HCT116 (cell line): ENCODE measurements at regions not wholly inside any gene's neighbourhood (a gene's known extent, or its start where the extent isn't known, plus 50 kb on each side); places are given as distances from the start of the nearest gene placed in this dataset.

Experiments used
- ATAC-seq: fragments of 200-7000 bp; cut with Tn5 transposase; 2 replicates; pipeline ENCODE4 v1.9.1; 2020; ENCODE audit warnings: mild to moderate bottlenecking, moderate library complexity
- BruUV-seq: library from RNA; stranded (reverse); fragments of 400-500 nt; replicated peaks from 2 replicates; lab custom pipeline; 2021; lab: Mats Ljungman, UMichigan
- CTCF ChIA-PET: fragments of 300-600 bp; sonication (Branson Sonifier 250); formaldehyde crosslinking; loops from one replicate; lab custom pipeline; 2021; ENCODE audit warnings: antibody characterized with exemption; lab: Charles Lee
- POLR2A ChIA-PET: fragments of 300-600, 350-600 bp; sonication (Branson Sonifier 250); formaldehyde crosslinking; loops from one replicate; lab custom pipeline; 2021; ENCODE audit warnings: antibody characterized with exemption; lab: Charles Lee
- RAD21 ChIA-PET, 2 experiments: fragments of 300-600 bp; sonication (Branson Sonifier 250); formaldehyde crosslinking; loops; one replicate each; lab custom pipeline; 2023; ENCODE audit warnings: low total read pairs in 2 of 2; ENCODE audit not compliant: uncharacterized antibody in 2 of 2, unreplicated experiment in 2 of 2, low non-redundant PET in 1 of 2; lab: Charles Lee
- DNase-seq: peaks from one replicate; pipeline ENCODE4 v3.0.0-alpha.2; 2010; ENCODE audit warnings: low read depth, low spot score
- H2AFZ ChIP-seq: fragments of 200-600 bp; shearing (Covaris generic), sonication (generic); 2 replicates; pipeline ENCODE4 v1.6.1; 2017; ENCODE audit warnings: low read depth, mixed run types, mixed read lengths, antibody characterized with exemption, low read length; ENCODE audit not compliant: poor library complexity, severe bottlenecking
- H3K27ac ChIP-seq: 2 replicates; pipeline ENCODE4 v1.5.1; 2012; ENCODE audit warnings: low read depth, low read length
- H3K27me3 ChIP-seq: fragments of 200-600 bp; sonication (generic); 2 replicates; pipeline ENCODE4 v1.6.1; 2016; ENCODE audit warnings: mixed run types, low read length, mixed read lengths; ENCODE audit not compliant: insufficient read depth
- H3K36me3 ChIP-seq, 2 experiments: fragments of 200-500 bp in 1 of 2; fragments of 200-600 bp in 1 of 2; sonication (Bioruptor generic) in 1 of 2; sonication (generic) in 1 of 2; 2 replicates each; pipeline versions ENCODE4 v1.5.1 to v1.6.1; 2014 to 2016; ENCODE audit warnings: low read length in 2 of 2, inconsistent platforms in 1 of 2, mixed read lengths in 1 of 2, mixed run types in 1 of 2; ENCODE audit not compliant: insufficient read depth in 2 of 2, control insufficient read depth in 1 of 2
- H3K4me1 ChIP-seq, 2 experiments: fragments of 200-600 bp in 1 of 2; sonication (generic) in 1 of 2; 2 replicates each; pipeline versions ENCODE4 v1.5.1 to v1.6.1; 2012 to 2017; ENCODE audit warnings: low read length in 2 of 2, inconsistent platforms in 1 of 2, mild to moderate bottlenecking in 1 of 2, mixed read lengths in 1 of 2, mixed run types in 1 of 2, moderate library complexity in 1 of 2; ENCODE audit not compliant: insufficient read depth in 2 of 2, control insufficient read depth in 1 of 2
- H3K4me2 ChIP-seq: fragments of 200-600 bp; sonication (generic); 2 replicates; pipeline ENCODE4 v1.6.1; 2017; ENCODE audit warnings: mixed run types, low read length, mixed read lengths
- H3K4me3 ChIP-seq, 2 experiments: fragments of 200-600 bp in 1 of 2; sonication (generic) in 1 of 2; replicated peaks in 1 of 2; 2 replicates each; pipeline ENCODE4 v1.5.1; 2011 to 2016; ENCODE audit warnings: low read length in 2 of 2, control low read depth in 1 of 2, low read depth in 1 of 2, mild to moderate bottlenecking in 1 of 2, mixed read lengths in 1 of 2, mixed run types in 1 of 2
- H3K79me2 ChIP-seq: fragments of 200-600 bp; sonication (generic); 2 replicates; pipeline ENCODE4 v1.6.1; 2017; ENCODE audit warnings: mild to moderate bottlenecking, mixed run types, low read length, moderate library complexity, mixed read lengths; ENCODE audit not compliant: insufficient read depth
- H3K9ac ChIP-seq: fragments of 200-600 bp; sonication (generic); 2 replicates; pipeline ENCODE4 v1.6.1; 2016; ENCODE audit warnings: low read length, mixed read lengths
- H3K9me2 ChIP-seq: fragments of 200-600 bp; sonication (generic), shearing (Covaris generic); 2 replicates; pipeline ENCODE4 v1.6.1; 2017; ENCODE audit warnings: mixed run types, mild to moderate bottlenecking, moderate library complexity; ENCODE audit not compliant: insufficient read depth
- H3K9me3 ChIP-seq, 2 experiments: fragments of 200-500 bp in 1 of 2; fragments of 200-600 bp in 1 of 2; sonication (Bioruptor generic) in 1 of 2; sonication (generic) in 1 of 2; 2 replicates each; pipeline ENCODE4 v1.6.1; 2014 to 2017; ENCODE audit warnings: low read length in 2 of 2, mixed read lengths in 2 of 2, inconsistent platforms in 1 of 2, low read depth in 1 of 2, mild to moderate bottlenecking in 1 of 2, mixed run types in 1 of 2, moderate library complexity in 1 of 2; ENCODE audit not compliant: control insufficient read depth in 1 of 2, insufficient read depth in 1 of 2
- H4K20me1 ChIP-seq: fragments of 200-600 bp; sonication (generic), shearing (Covaris generic); 2 replicates; pipeline ENCODE4 v1.6.1; 2017; ENCODE audit warnings: mixed run types, mild to moderate bottlenecking, moderate library complexity; ENCODE audit not compliant: insufficient read depth
- CEBPB ChIP-seq: IDR thresholded peaks from 2 replicates; pipeline ENCODE4 v1.6.1; 2012; ENCODE audit warnings: low read depth
- EGR1 ChIP-seq: IDR thresholded peaks from 2 replicates; pipeline ENCODE4 v1.6.1; 2012; ENCODE audit warnings: low read depth
- ELF1 ChIP-seq: IDR thresholded peaks from 2 replicates; pipeline ENCODE4 v1.6.1; 2012; ENCODE audit warnings: low read depth, borderline replicate concordance
- EZH2 ChIP-seq: fragments of 200-600 bp; sonication (generic); IDR thresholded peaks from 2 replicates; pipeline ENCODE4 v1.6.1; 2017; ENCODE audit warnings: antibody characterized with exemption, mixed run types
- EZH2phosphoT487 ChIP-seq: fragments of 200-600 bp; IDR thresholded peaks from 2 replicates; pipeline ENCODE4 v1.6.1; 2018; ENCODE audit warnings: antibody characterized with exemption, borderline replicate concordance
- FOSL1 ChIP-seq: IDR thresholded peaks from 2 replicates; pipeline ENCODE4 v1.6.1; 2012; ENCODE audit warnings: low read depth
- MAX ChIP-seq: IDR thresholded peaks from 2 replicates; pipeline ENCODE4 v1.6.1; 2012
- POLR2A ChIP-seq: IDR thresholded peaks from 2 replicates; pipeline ENCODE4 v1.7.0; 2011; ENCODE audit warnings: borderline replicate concordance; ENCODE audit not compliant: insufficient read depth, insufficient read length; ENCODE audit errors: extremely low read depth
- POLR2AphosphoS5 ChIP-seq: IDR thresholded peaks from 2 replicates; pipeline ENCODE4 v1.6.1; 2011; ENCODE audit warnings: mild to moderate bottlenecking, low read depth, low read length, moderate library complexity
- RAD21 ChIP-seq: IDR thresholded peaks from 2 replicates; pipeline ENCODE4 v1.6.1; 2012; ENCODE audit warnings: low read depth, mild to moderate bottlenecking
- SIN3A ChIP-seq: IDR thresholded peaks from 2 replicates; pipeline ENCODE4 v1.6.1; 2012; ENCODE audit warnings: low read depth
- SP1 ChIP-seq: IDR thresholded peaks from 2 replicates; pipeline ENCODE4 v1.6.1; 2012; ENCODE audit warnings: low read depth
- SRF ChIP-seq: IDR thresholded peaks from 2 replicates; pipeline ENCODE4 v1.6.1; 2012; ENCODE audit warnings: low read depth
- TCF7L2 ChIP-seq: IDR thresholded peaks from 2 replicates; pipeline ENCODE4 v1.7.0; 2011; ENCODE audit warnings: borderline replicate concordance, inconsistent platforms; ENCODE audit not compliant: insufficient read depth, insufficient read length; ENCODE audit errors: extremely low read depth
- YY1 ChIP-seq: IDR thresholded peaks from 2 replicates; pipeline ENCODE4 v1.6.1; 2011; ENCODE audit warnings: low read length, low read depth, moderate library complexity, mild to moderate bottlenecking; ENCODE audit not compliant: insufficient replicate concordance; ENCODE audit errors: extremely low read depth
- ZBTB33 ChIP-seq: IDR thresholded peaks from 2 replicates; pipeline ENCODE4 v1.6.1; 2011; ENCODE audit warnings: mild to moderate bottlenecking, low read length, moderate library complexity; ENCODE audit not compliant: insufficient replicate concordance; ENCODE audit errors: extremely low read depth
- ZFX ChIP-seq: fragments of 450-650 bp; IDR thresholded peaks from 2 replicates; pipeline ENCODE4 v1.6.1; 2017
- intact Hi-C: fragments of 100-400 bp; cut with micrococcal nuclease; formaldehyde crosslinking; loops from 2 replicates; pipeline ENCODE4 v1.10.0; 2022

GRCh38 chr1:95642035-95642434 lies 408.0 kb downstream of the RWDD3 start:
- no peaks in the 10 kb centered on the region for H3K36me3 ChIP-seq
- CTCF ChIA-PET = no interaction called here
- no peaks in the 10 kb centered on the region for H3K9me2 ChIP-seq
- no peak overlapping the region for H2AFZ ChIP-seq
- intact Hi-C loops = no loop called here
- no peaks in the 10 kb centered on the region for H4K20me1 ChIP-seq
- no peaks in the 10 kb centered on the region for H3K4me1 ChIP-seq
- no peak overlapping the region for H3K4me2 ChIP-seq
- H3K9me3 ChIP-seq = no peaks in the 10 kb centered on the region
- POLR2A ChIA-PET = no interaction called here
- RAD21 ChIA-PET = no interaction called here
- DNase-seq (no peak), ATAC-seq (no peak)
- no peak overlapping the region for H3K27ac ChIP-seq
- H3K79me2 ChIP-seq = no peaks in the 10 kb centered on the region
- no peak overlapping the region for H3K4me3 ChIP-seq
- no peaks in the 10 kb centered on the region for H3K27me3 ChIP-seq
- TF ChIP-seq SIN3A (no peak), ZFX (no peak), POLR2A (no peak), ELF1 (no peak), CEBPB (no peak), SP1 (no peak), RAD21 (no peak), EGR1 (no peak), YY1 (no peak), TCF7L2 (no peak), FOSL1 (no peak), ZBTB33 (no peak), EZH2phosphoT487 (no peak), MAX (no peak), EZH2 (no peak), SRF (no peak), POLR2AphosphoS5 (no peak)
- BruUV-seq = no TSS peak
- no peak overlapping the region for H3K9ac ChIP-seq
